Ovary (tissue), 3 donors: ENCODE measurements at regions not wholly inside any gene's neighbourhood (a gene's known extent, or its start where the extent isn't known, plus 50 kb on each side); places are given as distances from the start of the nearest gene placed in this dataset.

ENCODE experiments used
- CTCF ChIP-seq, 3 donors: fragments of 450-650 bp in 2 of 3; fragments of 200-600 bp in 1 of 3; IDR thresholded peaks; one replicate each; pipeline versions ENCODE4 v1.5.1 to v1.8.0; 2016 to 2022; ENCODE audit warnings: antibody characterized with exemption in 3 of 3, mild to moderate bottlenecking in 1 of 3
- EP300 ChIP-seq: sonication (generic); formaldehyde crosslinking; IDR thresholded peaks from one replicate; pipeline ENCODE4 v1.6.1; 2017; ENCODE audit warnings: antibody characterized with exemption
- POLR2A ChIP-seq: fragments of 450-650 bp; IDR thresholded peaks from one replicate; pipeline ENCODE4 v1.6.1; 2017; ENCODE audit warnings: antibody characterized with exemption, mild to moderate bottlenecking, moderate library complexity
- donor health status: DM: no; HTN: no; CAD: no.

GRCh38 chr1:223038288-223039006, 104.6 kb downstream of the TLR5 start:
- TF ChIP-seq CTCF (IDR thresholded peaks at IDR 0.05) (no peak), EP300 (no peak), POLR2A (no peak)
